Endothelial cell of umbilical vein (primary cell): ENCODE measurements at regions not wholly inside any gene's neighbourhood (a gene's known extent, or its start where the extent isn't known, plus 50 kb on each side); places are given as distances from the start of the nearest gene placed in this dataset.
A peak's percentile ranks its signal among the peaks of the same experiment; 100 is the strongest.

Experiments
- BruUV-seq: library from RNA; stranded (reverse); fragments of 400-500 nt; replicated peaks from 2 replicates; lab custom pipeline; 2021; lab: Mats Ljungman, UMichigan
- CTCF ChIA-PET: fragments of 300-600, 350-600 bp; sonication (Branson Sonifier 250); formaldehyde crosslinking; loops from one replicate; lab custom pipeline; 2021; ENCODE audit warnings: antibody characterized with exemption, inconsistent platforms; lab: Charles Lee
- POLR2A ChIA-PET: fragments of 300-600, 350-600 bp; sonication (Branson Sonifier 250); formaldehyde crosslinking; loops from one replicate; lab custom pipeline; 2021; ENCODE audit warnings: antibody characterized with exemption, inconsistent platforms; lab: Charles Lee
- DNase-seq: peaks from one replicate; pipeline ENCODE4 v3.0.0-alpha.2; 2011; ENCODE audit warnings: low read depth, low spot score
- FAIRE-seq: peaks from 2 replicates; lab custom pipeline; 2011; peaks lifted over from hg19 to GRCh38; lab: Jason Lieb, UNC
- H2AFZ ChIP-seq: 2 replicates; pipeline ENCODE4 v1.6.0; 2012; ENCODE audit warnings: low read depth, low read length, control low read depth, inconsistent platforms
- H3K27ac ChIP-seq: 2 replicates; pipeline ENCODE4 v1.5.1; 2011; ENCODE audit warnings: low read depth, mild to moderate bottlenecking, control low read depth, low read length, moderate library complexity; ENCODE audit not compliant: insufficient read depth
- H3K27me3 ChIP-seq, 2 experiments: 2 replicates each; pipeline versions ENCODE4 v1.6.0 to v1.6.1; 2011; ENCODE audit warnings: low read length in 2 of 2, mixed read lengths in 1 of 2; ENCODE audit not compliant: control insufficient read depth in 2 of 2, insufficient read depth in 2 of 2
- H3K36me3 ChIP-seq, 2 experiments: 2 replicates in 1 of 2; 3 replicates in 1 of 2; pipeline ENCODE4 v1.5.1; 2011; ENCODE audit warnings: low read length in 2 of 2, mild to moderate bottlenecking in 1 of 2, moderate library complexity in 1 of 2; ENCODE audit not compliant: control insufficient read depth in 2 of 2, insufficient read depth in 2 of 2; ENCODE audit errors: extremely low read depth in 1 of 2
- H3K4me1 ChIP-seq: 3 replicates; pipeline ENCODE4 v1.5.1; 2011; ENCODE audit warnings: mild to moderate bottlenecking, low read length; ENCODE audit not compliant: control insufficient read depth, insufficient read depth; ENCODE audit errors: extremely low read depth
- H3K4me2 ChIP-seq: 2 replicates; pipeline ENCODE4 v1.6.1; 2011; ENCODE audit warnings: low read length, control low read depth, mixed read lengths; ENCODE audit not compliant: insufficient read depth
- H3K4me3 ChIP-seq, 3 experiments: fragments of 200-600 bp in 1 of 3; sonication (generic), shearing (Covaris generic) in 1 of 3; replicated peaks in 1 of 3; 2 replicates each; pipeline ENCODE4 v1.5.1; 2011 to 2016; ENCODE audit warnings: control low read depth in 3 of 3, low read length in 3 of 3, mild to moderate bottlenecking in 2 of 3, inconsistent platforms in 1 of 3, low read depth in 1 of 3, moderate library complexity in 1 of 3; ENCODE audit not compliant: insufficient read depth in 1 of 3
- H3K79me2 ChIP-seq: 2 replicates; pipeline ENCODE4 v1.6.0; 2012; ENCODE audit warnings: low read length, inconsistent platforms; ENCODE audit not compliant: control insufficient read depth, insufficient read depth
- H3K9ac ChIP-seq: replicated peaks from 2 replicates; pipeline ENCODE3; 2011; ENCODE audit warnings: low read length, control low read depth; ENCODE audit not compliant: insufficient read depth; ENCODE audit errors: extremely low read depth
- H3K9me1 ChIP-seq: replicated peaks from 3 replicates; pipeline ENCODE4 v1.6.0; 2011; ENCODE audit warnings: mild to moderate bottlenecking, low read length; ENCODE audit not compliant: control insufficient read depth, insufficient read depth; ENCODE audit errors: extremely low read depth
- H3K9me3 ChIP-seq: replicated peaks from 2 replicates; pipeline ENCODE4 v1.5.1; 2012; ENCODE audit warnings: low read length, inconsistent platforms; ENCODE audit not compliant: control insufficient read depth, insufficient read depth
- H4K20me1 ChIP-seq: replicated peaks from 2 replicates; pipeline ENCODE3; 2011; ENCODE audit warnings: mild to moderate bottlenecking, low read length; ENCODE audit not compliant: control insufficient read depth, insufficient read depth; ENCODE audit errors: extremely low read depth
- CTCF ChIP-seq, 2 donors: IDR thresholded peaks; 1 replicate in 1 of 2; 2 replicates in 1 of 2; pipeline ENCODE4 v1.5.1; 2011; ENCODE audit warnings: low read length in 2 of 2, mild to moderate bottlenecking in 2 of 2, moderate library complexity in 2 of 2, control low read depth in 1 of 2, inconsistent platforms in 1 of 2, low read depth in 1 of 2; ENCODE audit not compliant: insufficient read depth in 1 of 2; ENCODE audit errors: extremely low read depth in 1 of 2
- EZH2 ChIP-seq: IDR thresholded peaks from 2 replicates; pipeline ENCODE4 v1.6.1; 2012; ENCODE audit warnings: borderline replicate concordance, low read depth, mild to moderate bottlenecking, moderate library complexity, low read length, inconsistent platforms; ENCODE audit not compliant: severe bottlenecking
- FOS ChIP-seq: IDR thresholded peaks from 2 replicates; pipeline ENCODE4 v1.6.1; 2011; ENCODE audit warnings: mild to moderate bottlenecking, low read length, moderate library complexity, borderline replicate concordance; ENCODE audit not compliant: insufficient read depth
- GATA2 ChIP-seq: IDR thresholded peaks from 2 replicates; pipeline ENCODE4 v1.7.0; 2011; ENCODE audit warnings: low read depth, mild to moderate bottlenecking, moderate library complexity, mixed read lengths, low read length; ENCODE audit not compliant: insufficient read length, insufficient read depth
- JUN ChIP-seq: IDR thresholded peaks from 2 replicates; pipeline ENCODE4 v1.6.1; 2011; ENCODE audit warnings: borderline replicate concordance, low read depth; ENCODE audit not compliant: insufficient read length, insufficient read depth
- MYC ChIP-seq: IDR thresholded peaks from one replicate; pipeline ENCODE4 v1.6.1; 2011; ENCODE audit warnings: mild to moderate bottlenecking, low read depth, low read length
- POLR2A ChIP-seq: IDR thresholded peaks from 2 replicates; pipeline ENCODE4 v1.6.1; 2012; ENCODE audit warnings: low read depth, mild to moderate bottlenecking, control low read depth, low read length
- POLR2AphosphoS5 ChIP-seq: IDR thresholded peaks from 2 replicates; pipeline ENCODE4 v1.6.1; 2012; ENCODE audit warnings: low read depth, mild to moderate bottlenecking, control low read depth, low read length, moderate library complexity; ENCODE audit not compliant: insufficient read depth
- dilution Hi-C: fragments of 300-500 bp; cut with MboI; formaldehyde crosslinking; loops from one replicate; pipeline ENCODE4 v1.15.0; 2019; ENCODE audit warnings: low sequenced_read_pairs; ENCODE audit not compliant: extremely low pct_ligation_motif_present
- intact Hi-C: fragments of 100-400 bp; cut with micrococcal nuclease; formaldehyde crosslinking; loops from one replicate; pipeline ENCODE4 v1.10.0; 2022
- TF ChIP-seq, protein P1 (sequence below): IDR thresholded peaks from 2 replicates; pipeline ENCODE4 v1.6.1; 2011; ENCODE audit not compliant: insufficient read depth, insufficient read length

GRCh38 chr15:95590533-95591044 is 739.9 kb upstream of the NR2F2 start:
- no peak for FAIRE-seq
- Histone ChIP-seq H3K9me1 (no peaks in the 10 kb centered on the region), H2AFZ (peak overlapping the region; percentile 90), H3K9me3 (no peaks in the 10 kb centered on the region), H3K27ac (no peak overlapping the region), H3K36me3 (no peaks in the 10 kb centered on the region), H3K9ac (no peak overlapping the region), H3K79me2 (no peaks in the 10 kb centered on the region), H4K20me1 (no peaks in the 10 kb centered on the region), H3K4me1 (peaks cover 8% of the 10 kb centered on the region), H3K4me2 (peak overlapping the region; percentile 6), H3K4me3 (no peak overlapping the region), H3K27me3 (no peaks in the 10 kb centered on the region)
- no TSS peak for BruUV-seq
- intact Hi-C loops = no loop called here
- DNase-seq = peak; percentile 50
- POLR2A ChIA-PET = no interaction called here
- TF ChIP-seq FOS (peak; percentile 40), MYC (no peak), GATA2 (no peak)
- dilution Hi-C loops = no loop called here
- CTCF ChIA-PET = interaction anchor here (0.9 to 1.7 kb wide), 3 partner anchors 10 to 737 kb away, joined by 3 to 8 read pairs (median 3); no protein-coding TSS in a partner anchor

DNA sequence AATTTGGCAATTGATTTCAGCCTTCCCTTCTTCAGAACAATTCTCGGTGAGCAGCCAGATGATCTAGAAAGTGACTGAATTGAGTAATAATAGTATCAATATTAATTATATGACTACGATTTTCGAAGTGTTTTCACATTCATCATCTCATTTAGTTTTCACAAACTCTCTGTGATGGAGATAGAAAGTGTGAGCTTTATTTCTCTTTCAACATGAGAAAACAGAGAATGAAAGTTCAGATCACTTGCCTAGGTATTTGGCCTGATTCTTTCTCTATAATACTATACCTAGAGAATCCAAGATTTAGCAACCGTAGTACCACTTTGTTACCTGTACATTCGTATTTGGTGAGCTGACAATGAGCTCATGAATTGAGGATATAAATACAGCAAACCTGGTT is 739.2 kb upstream of the NR2F2 start:
- no peak overlapping the region for H3K4me3 ChIP-seq
- intact Hi-C loops = no loop called here
- no peaks in the 10 kb centered on the region for H3K79me2 ChIP-seq
- peaks cover 8% of the 10 kb centered on the region for H3K4me1 ChIP-seq
- BruUV-seq = no TSS peak
- H3K9me1 ChIP-seq = no peaks in the 10 kb centered on the region
- H3K9me3 ChIP-seq = no peaks in the 10 kb centered on the region
- no peaks in the 10 kb centered on the region for H3K36me3 ChIP-seq
- no peak for TF ChIP-seq POLR2AphosphoS5
- no peak for TF ChIP-seq GATA2
- TF ChIP-seq JUN = no peak
- no peak for TF ChIP-seq MYC
- no peak for TF ChIP-seq POLR2A
- no peak for TF ChIP-seq FOS
- TF ChIP-seq EZH2 = no peak
- TF ChIP-seq, protein P1, sequence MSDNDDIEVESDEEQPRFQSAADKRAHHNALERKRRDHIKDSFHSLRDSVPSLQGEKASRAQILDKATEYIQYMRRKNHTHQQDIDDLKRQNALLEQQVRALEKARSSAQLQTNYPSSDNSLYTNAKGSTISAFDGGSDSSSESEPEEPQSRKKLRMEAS = no peak
- no peak for TF ChIP-seq CTCF (IDR thresholded peaks at IDR 0.05; ENCODE audit: extremely low read depth in 1 of 2, insufficient read depth in 1 of 2, low read depth in 1 of 2, low read length in 2 of 2)
- H3K4me2 ChIP-seq = no peak overlapping the region
- no peak overlapping the region for H3K27ac ChIP-seq
- no peak overlapping the region for H3K9ac ChIP-seq
- dilution Hi-C loops = no loop called here
- no peaks in the 10 kb centered on the region for H3K27me3 ChIP-seq
- FAIRE-seq (no peak), DNase-seq (no peak)
- H2AFZ ChIP-seq = no peak overlapping the region
- H4K20me1 ChIP-seq = no peaks in the 10 kb centered on the region
- ChIA-PET POLR2A (no interaction called here), CTCF (interaction anchor here (0.9 to 1.7 kb wide), 4 partner anchors 10 to 736 kb away, joined by 3 to 8 read pairs (median 3); no protein-coding TSS in a partner anchor)
